Keratinocyte (primary cell): ENCODE measurements at regions not wholly inside any gene's neighbourhood (a gene's known extent, or its start where the extent isn't known, plus 50 kb on each side); places are given as distances from the start of the nearest gene placed in this dataset.

Experiments
- DNase-seq: peaks from one replicate; pipeline ENCODE4 v3.0.0-alpha.2; 2011; ENCODE audit warnings: low read depth, missing footprints, low spot score
- FAIRE-seq: peaks from 2 replicates; lab custom pipeline; 2011; peaks lifted over from hg19 to GRCh38; lab: Jason Lieb, UNC
- H2AFZ ChIP-seq: 2 replicates; pipeline ENCODE4 v1.6.0; 2012; ENCODE audit warnings: low read length, control low read depth, inconsistent platforms; ENCODE audit not compliant: control insufficient read depth
- H3K27ac ChIP-seq: 2 replicates; pipeline ENCODE4 v1.5.1; 2011; ENCODE audit warnings: low read length; ENCODE audit not compliant: control insufficient read depth, insufficient read depth
- H3K27me3 ChIP-seq: 3 replicates; pipeline ENCODE4 v1.6.0; 2011; ENCODE audit warnings: low read length; ENCODE audit not compliant: control insufficient read depth, insufficient read depth; ENCODE audit errors: extremely low read depth
- H3K36me3 ChIP-seq, 2 experiments: 2 replicates in 1 of 2; 3 replicates in 1 of 2; pipeline ENCODE4 v1.5.1; 2011; ENCODE audit warnings: low read length in 2 of 2, mild to moderate bottlenecking in 1 of 2; ENCODE audit not compliant: control insufficient read depth in 2 of 2, insufficient read depth in 2 of 2; ENCODE audit errors: extremely low read depth in 1 of 2
- H3K4me1 ChIP-seq: 3 replicates; pipeline ENCODE4 v1.5.1; 2011; ENCODE audit warnings: low read length; ENCODE audit not compliant: control insufficient read depth, insufficient read depth; ENCODE audit errors: extremely low read depth
- H3K4me2 ChIP-seq: 3 replicates; pipeline ENCODE4 v1.6.0; 2011; ENCODE audit warnings: low read depth, low read length; ENCODE audit not compliant: control insufficient read depth, insufficient read depth; ENCODE audit errors: extremely low read depth
- H3K4me3 ChIP-seq, 3 experiments: fragments of 200-600 bp in 1 of 3; sonication (generic) in 1 of 3; 2 replicates in 2 of 3; 3 replicates in 1 of 3; pipeline ENCODE4 v1.5.1; 2011 to 2016; ENCODE audit warnings: low read length in 3 of 3, mild to moderate bottlenecking in 3 of 3, control low read depth in 2 of 3, inconsistent platforms in 1 of 3, low read depth in 1 of 3, mixed read lengths in 1 of 3, mixed run types in 1 of 3, moderate library complexity in 1 of 3; ENCODE audit not compliant: control insufficient read depth in 2 of 3, insufficient read depth in 2 of 3; ENCODE audit errors: extremely low read depth in 1 of 3
- H3K79me2 ChIP-seq: 2 replicates; pipeline ENCODE4 v1.6.0; 2012; ENCODE audit warnings: low read length; ENCODE audit not compliant: control insufficient read depth, insufficient read depth
- H3K9ac ChIP-seq: 3 replicates; pipeline ENCODE4 v1.6.0; 2011; ENCODE audit warnings: low read length; ENCODE audit not compliant: control insufficient read depth, insufficient read depth; ENCODE audit errors: extremely low read depth
- H3K9me1 ChIP-seq: 3 replicates; pipeline ENCODE4 v1.6.0; 2011; ENCODE audit warnings: low read length; ENCODE audit not compliant: control insufficient read depth, insufficient read depth; ENCODE audit errors: extremely low read depth
- H3K9me3 ChIP-seq: 2 replicates; pipeline ENCODE4 v1.5.1; 2012; ENCODE audit warnings: low read depth, low read length; ENCODE audit not compliant: control insufficient read depth
- H4K20me1 ChIP-seq: 3 replicates; pipeline ENCODE4 v1.6.0; 2011; ENCODE audit warnings: low read length; ENCODE audit not compliant: control insufficient read depth, insufficient read depth; ENCODE audit errors: extremely low read depth
- EZH2 ChIP-seq: IDR thresholded peaks from one replicate; pipeline ENCODE4 v1.6.1; 2012; ENCODE audit warnings: inconsistent platforms, mild to moderate bottlenecking, low read length, moderate library complexity
- dilution Hi-C: fragments of 300-500 bp; cut with MboI; formaldehyde crosslinking; loops from one replicate; pipeline ENCODE4 v1.7.0; 2020; ENCODE audit warnings: low sequenced_read_pairs; ENCODE audit not compliant: extremely low pct_ligation_motif_present
- TF ChIP-seq, protein P1 (sequence below), 3 experiments: IDR thresholded peaks in 1 of 3; conservative IDR thresholded peaks in 1 of 3; optimal IDR thresholded peaks in 1 of 3; 2 replicates in 2 of 3; 3 replicates in 1 of 3; pipeline versions ENCODE3 to v1.5.1; 2011; ENCODE audit warnings: low read length in 3 of 3, mild to moderate bottlenecking in 3 of 3, moderate library complexity in 2 of 3, control low read depth in 1 of 3, inconsistent platforms in 1 of 3; ENCODE audit not compliant: insufficient read depth in 2 of 3; ENCODE audit errors: extremely low read depth in 1 of 3

DNA sequence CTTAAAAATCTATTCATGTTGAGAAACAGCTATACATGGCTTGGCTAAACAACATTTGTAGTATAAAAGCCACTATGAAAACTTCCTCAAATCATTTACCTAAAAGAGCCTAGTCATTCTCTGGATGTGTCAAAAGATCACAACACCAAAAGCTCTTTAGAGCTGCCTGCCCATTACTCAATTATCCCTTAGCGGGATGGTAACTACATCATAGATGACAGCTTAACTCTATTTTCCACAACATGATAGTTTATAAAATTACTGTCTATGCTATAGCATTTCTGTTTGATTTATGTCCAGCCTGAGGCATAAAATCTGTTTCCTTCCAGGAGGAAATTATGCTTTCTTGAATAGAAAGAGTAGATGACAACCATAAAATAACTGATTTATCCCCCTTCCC lies 777.6 kb upstream of the HS3ST5 start:
- Histone ChIP-seq H3K9ac (no peak overlapping the region), H3K27me3 (no peaks in the 10 kb centered on the region), H3K9me1 (no peaks in the 10 kb centered on the region), H3K4me1 (no peaks in the 10 kb centered on the region), H3K36me3 (no peaks in the 10 kb centered on the region), H3K79me2 (no peaks in the 10 kb centered on the region), H3K9me3 (no peaks in the 10 kb centered on the region), H3K27ac (no peak overlapping the region), H3K4me3 (no peak overlapping the region), H3K4me2 (no peak overlapping the region), H4K20me1 (no peaks in the 10 kb centered on the region), H2AFZ (no peak overlapping the region)
- dilution Hi-C loops = no loop called here
- TF ChIP-seq EZH2 = no peak
- TF ChIP-seq, protein P1, sequence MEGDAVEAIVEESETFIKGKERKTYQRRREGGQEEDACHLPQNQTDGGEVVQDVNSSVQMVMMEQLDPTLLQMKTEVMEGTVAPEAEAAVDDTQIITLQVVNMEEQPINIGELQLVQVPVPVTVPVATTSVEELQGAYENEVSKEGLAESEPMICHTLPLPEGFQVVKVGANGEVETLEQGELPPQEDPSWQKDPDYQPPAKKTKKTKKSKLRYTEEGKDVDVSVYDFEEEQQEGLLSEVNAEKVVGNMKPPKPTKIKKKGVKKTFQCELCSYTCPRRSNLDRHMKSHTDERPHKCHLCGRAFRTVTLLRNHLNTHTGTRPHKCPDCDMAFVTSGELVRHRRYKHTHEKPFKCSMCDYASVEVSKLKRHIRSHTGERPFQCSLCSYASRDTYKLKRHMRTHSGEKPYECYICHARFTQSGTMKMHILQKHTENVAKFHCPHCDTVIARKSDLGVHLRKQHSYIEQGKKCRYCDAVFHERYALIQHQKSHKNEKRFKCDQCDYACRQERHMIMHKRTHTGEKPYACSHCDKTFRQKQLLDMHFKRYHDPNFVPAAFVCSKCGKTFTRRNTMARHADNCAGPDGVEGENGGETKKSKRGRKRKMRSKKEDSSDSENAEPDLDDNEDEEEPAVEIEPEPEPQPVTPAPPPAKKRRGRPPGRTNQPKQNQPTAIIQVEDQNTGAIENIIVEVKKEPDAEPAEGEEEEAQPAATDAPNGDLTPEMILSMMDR (optimal IDR thresholded peaks at IDR 0.05 in 1 of 3, IDR thresholded peaks at IDR 0.05 in 1 of 3, conservative IDR thresholded peaks at IDR 0.05 in 1 of 3; ENCODE audit: extremely low read depth in 1 of 3, insufficient read depth in 2 of 3, low read length in 3 of 3) = no peak
- DNase-seq (no peak), FAIRE-seq (no peak)

DNA sequence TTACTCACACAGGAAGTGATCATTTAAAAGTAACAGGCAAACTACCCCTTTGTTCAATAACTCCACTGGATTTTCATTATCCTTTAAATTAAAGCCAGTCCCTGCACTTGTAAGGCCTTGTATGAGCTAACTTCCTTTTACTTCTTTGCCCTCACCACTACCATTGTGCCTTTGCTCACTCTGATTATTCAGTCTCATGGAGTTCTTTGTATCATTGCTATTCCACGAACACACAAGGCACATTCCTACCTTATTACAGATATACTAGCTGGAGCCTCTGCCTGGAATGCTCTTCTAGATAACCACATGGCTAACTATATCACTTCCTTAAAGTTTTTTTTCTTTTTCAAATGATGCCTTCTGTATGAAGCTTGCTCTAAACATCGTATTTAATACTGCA lies 748.6 kb upstream of the HS3ST5 start:
- no peaks in the 10 kb centered on the region for H4K20me1 ChIP-seq
- H3K36me3 ChIP-seq = no peaks in the 10 kb centered on the region
- no peak overlapping the region for H3K9ac ChIP-seq
- H3K79me2 ChIP-seq = no peaks in the 10 kb centered on the region
- H3K4me1 ChIP-seq = no peaks in the 10 kb centered on the region
- no peaks in the 10 kb centered on the region for H3K9me3 ChIP-seq
- no peak overlapping the region for H2AFZ ChIP-seq
- DNase-seq = no peak
- no peaks in the 10 kb centered on the region for H3K27me3 ChIP-seq
- dilution Hi-C loops = no loop called here
- no peak overlapping the region for H3K4me2 ChIP-seq
- TF ChIP-seq, protein P1 (optimal IDR thresholded peaks at IDR 0.05 in 1 of 3, IDR thresholded peaks at IDR 0.05 in 1 of 3, conservative IDR thresholded peaks at IDR 0.05 in 1 of 3; ENCODE audit: extremely low read depth in 1 of 3, insufficient read depth in 2 of 3, low read length in 3 of 3) = no peak
- no peak for TF ChIP-seq EZH2
- no peaks in the 10 kb centered on the region for H3K9me1 ChIP-seq
- H3K4me3 ChIP-seq = no peak overlapping the region
- FAIRE-seq = no peak
- H3K27ac ChIP-seq = no peak overlapping the region
